HG03432 (cell line): ENCODE measurements at regions not wholly inside any gene's neighbourhood (a gene's known extent, or its start where the extent isn't known, plus 50 kb on each side); places are given as distances from the start of the nearest gene placed in this dataset.
"Not testable (repeated sequence)": the region's sequence is repeated elsewhere in the genome, so short reads cannot be mapped to it uniquely, and the experiment has no call there.

ENCODE experiments used
- ATAC-seq: cut with Tn5 transposase; IDR thresholded peaks from one replicate; pipeline ENCODE4 v1.9.1; 2021; ENCODE audit warnings: mild to moderate bottlenecking, moderate library complexity; ENCODE audit not compliant: unreplicated experiment

DNA sequence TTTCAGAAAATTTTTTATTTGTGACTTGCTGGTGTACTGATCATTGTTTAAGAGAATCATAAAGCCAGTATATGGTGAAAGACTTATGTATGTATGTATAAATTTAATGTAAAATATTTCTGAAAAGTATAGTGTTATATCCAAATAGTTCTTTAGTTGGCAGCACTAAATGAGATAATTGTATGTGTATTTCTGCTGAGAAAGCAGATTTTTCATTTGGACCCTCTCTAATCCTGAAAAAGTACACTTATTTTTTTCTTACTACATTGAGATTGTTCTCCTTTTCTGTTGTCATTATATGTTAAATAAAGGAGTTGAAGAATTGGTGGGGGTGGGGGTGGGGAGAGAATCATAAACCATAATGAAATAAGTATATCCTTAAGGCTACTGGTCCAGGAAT lies 324.9 kb upstream of the SUCLG2 start:
- no peak for ATAC-seq

DNA sequence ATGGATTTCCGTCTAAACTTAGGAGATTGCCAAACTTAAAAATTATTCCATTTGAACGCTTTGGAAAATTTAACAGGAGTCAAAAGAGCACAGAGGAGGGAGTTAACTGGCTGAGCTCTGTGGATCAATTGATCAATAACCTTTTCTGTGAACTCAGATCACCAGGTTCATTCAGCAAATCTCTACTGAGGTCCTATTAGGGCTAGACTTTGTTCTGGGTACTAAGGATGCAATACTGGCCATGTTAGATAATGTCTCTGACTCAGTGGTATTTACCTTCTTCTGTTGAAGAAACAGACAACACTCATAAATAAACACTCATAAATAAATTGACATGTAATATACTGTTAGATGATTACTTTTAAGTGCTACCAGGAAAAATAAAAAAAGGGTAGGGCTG lies 323.4 kb upstream of the SUCLG2 start:
- ATAC-seq = no peak

DNA sequence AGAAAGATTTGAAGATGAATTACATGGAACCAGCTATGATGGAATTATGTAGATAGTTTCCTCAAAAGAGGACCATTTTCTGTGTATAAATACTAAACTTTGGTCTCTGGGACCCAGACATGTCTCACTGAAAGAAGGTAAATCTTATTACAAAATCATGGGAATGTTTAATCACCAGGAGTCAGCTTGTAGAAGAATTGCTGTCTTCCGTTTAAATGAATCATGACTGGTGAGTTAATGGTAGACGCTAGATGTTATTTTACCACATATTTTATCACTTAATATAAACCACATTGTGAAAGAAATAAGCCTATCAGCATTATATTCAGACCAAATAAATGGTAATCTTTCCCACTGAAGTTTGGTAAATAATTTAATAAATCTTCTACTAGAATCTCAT lies 322.3 kb upstream of the SUCLG2 start:
- no peak for ATAC-seq

DNA sequence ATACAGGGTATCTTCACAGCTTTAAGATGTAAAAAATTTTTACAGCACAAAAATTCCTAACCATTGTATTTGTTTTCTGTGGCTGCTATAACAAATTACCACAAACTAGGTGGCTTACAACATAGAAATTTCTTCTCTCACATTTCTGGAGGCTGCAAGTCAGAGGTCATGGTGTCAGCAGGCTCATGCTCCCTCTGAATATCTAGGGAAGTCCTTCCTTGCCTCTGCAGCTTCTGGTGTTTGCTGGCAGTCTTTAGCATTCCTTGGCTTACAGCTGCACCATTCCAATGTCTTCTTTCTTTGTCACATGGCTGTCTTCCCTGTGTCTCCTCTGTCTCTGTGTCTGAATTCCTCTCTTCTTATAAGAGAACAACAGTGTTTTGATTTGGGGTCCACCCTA lies 310.2 kb upstream of the SUCLG2 start:
- ATAC-seq = no peak

DNA sequence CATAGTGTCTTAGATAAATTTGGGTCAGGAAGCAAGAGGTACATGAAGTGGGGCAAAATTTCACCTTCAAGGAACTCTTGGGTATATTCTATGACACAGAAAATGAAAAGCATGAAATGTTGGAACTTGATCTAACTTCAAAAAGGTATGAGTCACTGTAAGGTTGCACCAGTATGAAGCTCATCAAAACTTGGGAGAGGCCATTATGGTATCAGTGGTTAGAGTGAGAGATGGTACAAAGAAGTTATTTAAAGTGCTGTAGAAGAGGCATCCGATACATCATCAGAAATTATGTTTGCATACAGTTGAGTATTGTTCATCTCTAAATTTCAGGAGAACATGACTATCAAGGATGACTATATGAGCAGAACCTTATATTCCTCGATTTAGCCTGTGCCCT lies 302.9 kb upstream of the SUCLG2 start:
- ATAC-seq = no peak

DNA sequence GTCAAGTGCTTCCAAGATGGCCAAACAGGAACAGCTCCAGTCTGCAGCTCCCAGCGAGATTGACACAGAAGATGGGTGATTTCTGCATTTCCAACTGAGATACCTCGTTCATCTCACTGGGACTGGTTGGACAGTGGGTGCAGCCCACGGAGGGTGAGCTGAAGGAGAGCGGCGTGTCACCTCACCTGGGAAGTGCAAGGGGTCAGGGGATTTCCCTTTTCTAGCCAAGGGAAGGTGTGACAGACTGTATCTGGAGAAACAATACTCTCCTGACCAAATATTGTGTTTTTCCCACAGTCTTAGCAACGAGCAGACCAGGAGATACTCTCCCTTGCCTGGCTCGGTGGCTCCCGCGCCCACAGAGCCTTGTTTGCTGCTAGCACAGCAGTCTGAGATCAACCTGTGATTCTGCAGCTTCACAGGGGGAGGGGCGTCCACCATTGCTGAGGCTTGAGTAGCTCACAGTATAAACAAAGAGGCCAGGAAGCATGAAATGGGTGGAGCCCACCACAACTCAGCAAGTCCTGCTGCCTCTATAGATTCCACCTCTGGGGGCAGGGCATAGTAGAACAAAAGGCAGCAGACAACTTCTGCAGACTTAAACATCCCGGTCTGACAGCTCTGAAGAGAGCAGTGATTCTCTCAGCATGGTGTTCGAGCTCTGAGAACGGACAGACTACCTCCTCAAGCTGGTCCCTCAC lies 293.5 kb upstream of the SUCLG2 start:
- ATAC-seq = no peak

DNA sequence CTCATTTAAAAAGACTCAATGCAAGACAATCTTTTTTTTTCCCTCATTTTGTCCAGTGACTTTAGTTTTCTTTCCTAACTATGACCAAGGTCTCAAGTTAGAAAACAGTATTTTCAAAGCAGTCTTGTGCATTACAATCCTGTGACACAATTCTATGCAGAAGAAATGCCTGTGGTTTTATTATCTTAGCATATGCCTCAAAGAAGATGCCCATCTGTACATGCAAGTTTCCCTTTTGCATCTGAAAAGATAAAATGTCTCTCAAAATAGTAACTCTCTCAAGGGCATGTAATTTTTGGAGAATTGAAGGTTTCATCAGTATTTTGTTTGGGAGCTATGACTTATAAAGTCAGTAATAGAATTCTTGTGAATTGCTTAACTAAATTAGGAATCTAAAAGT lies 292.0 kb upstream of the SUCLG2 start:
- ATAC-seq = no peak

DNA sequence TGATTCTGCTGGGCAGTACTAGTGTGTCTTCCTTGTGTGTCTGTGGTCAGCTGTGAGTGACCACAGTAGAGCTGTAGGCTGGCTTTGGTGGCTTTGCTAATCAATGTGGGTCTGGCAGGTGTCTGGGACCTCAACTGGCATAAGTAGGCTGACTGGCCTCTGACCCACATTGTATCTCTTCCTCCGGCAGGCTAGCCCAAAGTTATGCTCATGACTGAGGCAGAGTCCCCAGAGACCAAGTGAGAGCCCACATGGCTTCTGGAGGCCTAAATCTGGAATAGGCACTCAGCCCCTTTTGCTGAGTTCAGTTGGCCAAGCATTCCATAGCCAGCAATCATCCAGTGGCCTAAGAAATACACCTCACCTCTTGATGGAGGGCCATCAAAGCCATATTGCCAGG lies 289.1 kb upstream of the SUCLG2 start:
- no peak for ATAC-seq

DNA sequence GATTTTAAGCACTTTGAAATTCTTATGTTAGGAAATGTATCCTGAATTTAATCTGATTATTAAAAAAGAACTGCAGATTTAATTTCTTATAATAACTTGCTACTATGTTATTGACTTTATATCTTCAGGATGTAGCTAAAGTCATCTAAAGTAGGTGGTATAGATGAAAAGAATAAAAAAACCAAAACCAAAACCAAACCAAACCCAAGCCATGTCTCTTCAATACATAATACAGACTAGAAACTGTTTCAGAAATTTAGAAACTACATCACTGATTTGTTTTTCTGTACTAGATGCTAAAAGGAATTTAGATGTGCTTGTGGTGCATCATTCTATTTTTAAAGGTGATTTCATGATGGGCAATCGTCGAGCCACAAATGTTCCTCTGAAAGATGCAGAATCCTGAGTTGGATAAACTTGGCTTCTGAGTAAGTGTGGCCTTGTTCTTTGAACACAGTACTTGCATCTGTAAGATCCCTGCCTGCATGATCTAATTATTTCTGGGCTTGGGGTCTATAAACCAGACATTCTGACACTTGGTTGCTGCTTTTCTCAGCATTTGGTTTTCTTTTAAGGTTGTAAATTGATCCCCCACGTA lies 287.1 kb upstream of the SUCLG2 start:
- no peak for ATAC-seq

DNA sequence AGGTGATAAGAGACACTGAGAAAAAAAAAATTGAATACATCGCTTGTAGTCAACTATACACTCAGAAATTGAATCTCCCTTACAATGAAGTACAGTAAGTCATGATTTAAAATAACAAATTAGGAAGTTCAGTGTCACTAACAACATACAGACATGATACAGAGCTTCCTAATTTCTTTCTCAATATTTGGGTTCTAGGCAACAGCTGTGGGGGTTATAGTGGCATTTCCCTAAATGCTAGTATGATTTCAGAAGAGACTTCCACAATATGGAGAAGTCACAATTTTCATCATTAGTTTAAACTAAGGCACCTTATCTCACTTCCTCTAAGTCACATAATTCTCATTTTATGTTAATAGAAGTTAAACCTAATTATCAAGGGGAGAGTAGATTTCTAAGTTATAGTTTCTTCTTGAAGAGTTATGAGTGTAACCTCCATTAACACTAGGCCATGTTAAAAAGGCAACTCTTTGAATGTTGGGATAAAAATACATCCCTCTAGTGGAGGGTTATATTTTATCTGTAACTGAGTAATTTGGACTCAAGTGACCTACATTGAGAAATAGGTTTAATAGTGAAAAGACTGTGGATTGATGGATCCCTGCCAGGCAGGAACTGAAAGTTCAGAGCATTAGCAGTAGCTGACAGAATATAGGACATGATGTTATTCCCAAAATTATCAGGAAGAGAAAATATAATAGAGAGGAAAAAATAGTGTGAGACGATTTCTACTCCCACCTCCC lies 286.0 kb upstream of the SUCLG2 start:
- ATAC-seq = no peak

DNA sequence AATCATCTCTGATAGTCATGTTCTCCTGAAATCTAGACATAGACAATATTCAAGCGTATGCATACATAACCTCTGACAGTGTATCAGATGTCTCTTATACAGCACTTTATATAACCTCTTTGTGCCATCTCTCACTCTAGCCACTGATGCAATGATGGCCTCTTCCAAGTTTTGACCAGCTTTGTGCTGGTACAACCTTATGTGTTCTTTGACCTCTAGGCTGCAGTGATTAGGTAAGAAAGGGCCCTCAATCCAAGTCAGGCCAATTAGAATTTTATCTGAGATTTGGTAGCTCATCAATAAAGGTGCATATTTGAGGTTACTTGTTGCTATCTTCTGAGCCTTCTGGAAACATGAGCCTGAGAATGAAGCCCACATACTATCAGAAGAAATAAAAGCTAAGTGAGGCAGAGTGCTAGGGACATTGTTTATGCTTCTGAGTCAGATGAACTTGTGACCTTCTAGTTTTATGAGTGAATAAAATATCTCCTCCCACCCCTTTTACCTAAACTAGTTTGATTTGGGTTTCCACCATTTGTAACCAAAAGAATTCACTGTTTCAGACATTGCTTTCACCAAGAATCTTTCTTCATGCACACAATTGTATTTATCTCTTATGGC lies 283.2 kb upstream of the SUCLG2 start:
- no peak for ATAC-seq

DNA sequence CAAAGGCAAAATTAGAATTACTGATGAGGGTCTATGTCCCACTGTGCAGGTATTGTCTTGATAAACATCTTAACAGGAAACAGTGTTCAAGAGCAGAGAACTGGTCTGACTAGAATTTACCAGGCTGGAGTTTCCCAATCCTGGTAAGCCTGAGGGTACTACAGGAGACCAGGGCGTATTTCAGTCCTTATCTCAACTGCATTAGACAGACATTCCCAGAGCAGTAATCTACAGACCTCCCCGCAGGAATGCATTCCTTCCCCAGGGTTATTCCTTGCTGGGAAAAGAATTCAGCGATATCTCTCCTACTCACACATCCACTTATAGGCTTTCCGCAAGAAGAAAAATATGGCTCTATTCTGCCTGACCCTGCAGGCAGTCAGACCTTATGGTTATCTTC lies 276.0 kb upstream of the SUCLG2 start:
- not testable (repeated sequence) for ATAC-seq

DNA sequence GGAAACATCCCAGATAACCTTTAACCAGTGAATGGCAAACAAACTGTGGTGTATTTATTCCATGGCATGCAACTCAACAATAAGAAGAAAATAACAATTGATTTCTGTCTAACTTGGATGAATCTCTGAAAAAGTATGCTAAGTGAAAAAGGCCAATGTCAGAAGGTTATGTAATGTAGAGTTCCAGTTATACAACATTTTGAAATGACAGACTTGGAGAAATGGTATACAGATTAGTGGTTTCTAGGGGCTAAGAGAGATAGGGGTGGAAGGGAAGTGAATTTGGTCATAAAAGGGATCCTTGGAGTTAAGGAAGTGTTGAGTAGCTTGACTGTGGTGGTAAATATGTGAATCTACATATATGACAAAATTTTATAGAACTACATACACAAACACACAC lies 269.4 kb upstream of the SUCLG2 start:
- ATAC-seq = no peak

DNA sequence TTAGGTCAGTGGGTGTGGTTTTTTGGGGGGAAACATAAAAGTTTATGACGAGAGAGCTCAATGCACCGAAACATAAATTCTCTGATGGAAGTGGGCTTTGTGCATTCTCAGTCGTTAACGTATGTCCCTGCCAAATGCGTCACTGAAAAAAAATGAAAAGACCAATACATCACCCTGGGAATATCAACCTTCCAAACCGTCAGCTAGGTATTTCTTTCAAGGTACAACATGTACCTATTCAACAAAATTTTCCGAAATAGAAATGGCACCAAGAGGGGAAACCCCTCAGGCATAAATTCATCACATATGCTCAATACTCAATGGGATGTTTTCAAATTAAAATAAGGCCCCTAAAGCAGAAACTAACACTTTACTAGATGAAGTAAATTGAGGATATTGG lies 266.6 kb upstream of the SUCLG2 start:
- ATAC-seq = no peak

DNA sequence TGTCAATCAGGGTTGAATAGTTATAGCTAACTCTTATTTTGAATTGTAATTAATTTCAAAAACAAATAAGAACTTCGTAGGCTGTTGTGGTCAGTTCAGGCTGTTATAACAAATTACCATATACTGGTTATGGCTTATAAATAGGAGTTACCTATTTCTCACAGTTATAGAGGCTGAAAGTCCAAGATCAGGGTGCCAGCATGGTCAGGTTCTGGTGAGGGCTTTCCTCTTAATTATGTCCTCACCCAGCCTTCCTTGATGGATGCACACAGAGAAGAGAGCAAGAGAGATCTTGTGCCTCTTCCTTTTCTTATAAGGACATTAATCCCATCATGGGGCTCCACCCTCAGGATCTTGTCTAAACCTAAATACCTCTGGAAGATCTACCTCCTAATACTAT lies 265.9 kb upstream of the SUCLG2 start:
- no peak for ATAC-seq

DNA sequence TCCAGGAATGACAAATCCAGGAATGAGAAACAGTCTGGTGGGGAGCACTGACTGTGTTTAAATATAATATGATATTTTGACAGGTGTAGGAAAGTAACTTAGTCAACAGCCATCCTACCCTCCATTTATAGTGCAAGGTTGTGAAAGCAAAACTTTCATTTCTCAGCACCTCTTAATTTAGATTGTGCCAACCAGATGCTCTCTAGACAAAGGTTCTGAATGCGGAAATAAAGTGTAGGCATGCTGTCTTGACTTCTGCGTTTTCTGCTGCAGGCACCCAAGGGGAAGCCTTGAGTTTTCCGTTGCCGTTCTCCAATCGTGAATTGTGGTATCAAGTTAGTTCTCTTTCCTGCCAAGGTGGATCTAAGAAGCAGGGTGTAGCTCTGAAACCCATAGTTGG lies 261.9 kb upstream of the SUCLG2 start:
- no peak for ATAC-seq

DNA sequence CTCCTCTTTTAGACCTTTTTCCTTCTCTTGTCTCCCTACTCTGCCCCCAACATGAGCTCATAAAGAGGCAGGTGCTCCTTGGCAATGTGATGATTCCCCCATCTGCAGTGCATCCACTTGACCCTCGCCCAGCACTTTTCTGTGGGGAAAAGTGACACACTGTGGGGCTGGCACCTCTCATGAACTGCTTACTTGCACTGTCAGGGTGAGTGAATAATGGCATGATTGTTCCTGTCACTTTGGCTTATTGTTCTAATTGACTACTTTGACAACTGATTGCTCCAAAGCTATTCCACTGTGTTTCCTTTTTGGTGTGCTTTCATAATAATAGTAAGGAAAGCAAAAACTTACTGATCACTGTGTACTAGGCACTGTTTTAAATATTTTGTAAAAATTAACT lies 253.3 kb upstream of the SUCLG2 start:
- no peak for ATAC-seq

DNA sequence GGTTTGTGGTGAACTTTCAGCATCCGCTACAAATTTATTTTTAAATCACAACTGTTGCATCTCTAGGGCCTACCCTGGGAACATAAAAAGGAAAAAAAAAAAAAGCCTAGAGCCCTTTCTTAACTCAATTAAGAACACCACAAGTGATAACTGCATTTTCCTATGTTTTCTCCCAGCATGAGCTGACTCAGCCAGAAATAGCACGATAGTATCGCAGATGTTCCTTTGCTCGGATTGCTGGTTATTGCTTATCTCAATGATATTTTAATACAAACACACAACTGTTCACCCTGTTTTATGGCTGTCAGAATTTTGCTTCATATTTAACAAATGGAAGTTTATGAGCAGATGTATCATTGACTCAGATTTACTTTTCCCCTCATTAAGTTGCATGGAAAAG lies 251.8 kb upstream of the SUCLG2 start:
- ATAC-seq = no peak

DNA sequence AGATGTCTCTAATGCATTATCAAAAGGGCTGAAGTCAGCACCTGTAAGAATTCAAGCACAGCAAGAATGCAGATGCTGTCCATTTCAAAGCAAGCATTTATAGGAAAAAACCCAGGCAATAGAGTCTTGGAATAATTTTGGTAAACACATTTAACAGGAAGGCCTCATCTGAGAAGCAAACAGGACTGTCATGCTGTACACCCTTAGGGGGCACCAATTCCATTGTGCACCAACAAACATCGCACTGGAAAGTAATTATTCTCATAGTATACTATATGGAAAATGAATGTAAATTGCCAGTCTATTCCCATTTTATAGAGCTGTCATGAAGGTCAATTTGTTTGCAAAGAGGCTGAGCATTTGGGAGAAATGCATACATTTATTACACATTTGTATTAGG lies 247.3 kb upstream of the SUCLG2 start:
- ATAC-seq = no peak

DNA sequence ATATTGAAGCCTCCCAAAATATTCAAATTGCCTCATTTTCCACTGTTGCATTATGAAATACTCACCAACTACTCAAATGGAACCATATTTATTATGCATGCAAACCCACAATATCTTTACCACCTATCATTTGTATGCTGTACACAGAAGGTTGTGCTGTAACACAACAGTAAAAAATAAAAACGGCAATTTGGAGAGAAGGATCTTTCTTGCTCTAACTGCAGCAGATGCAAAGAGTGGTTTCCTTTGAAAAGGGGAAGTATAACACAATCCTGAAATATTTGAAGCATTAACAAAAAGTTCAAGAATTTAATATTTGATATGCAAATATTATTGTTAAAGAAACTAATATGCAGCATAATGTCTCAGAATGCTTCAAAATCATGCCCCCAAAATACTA lies 244.5 kb upstream of the SUCLG2 start:
- ATAC-seq = no peak

DNA sequence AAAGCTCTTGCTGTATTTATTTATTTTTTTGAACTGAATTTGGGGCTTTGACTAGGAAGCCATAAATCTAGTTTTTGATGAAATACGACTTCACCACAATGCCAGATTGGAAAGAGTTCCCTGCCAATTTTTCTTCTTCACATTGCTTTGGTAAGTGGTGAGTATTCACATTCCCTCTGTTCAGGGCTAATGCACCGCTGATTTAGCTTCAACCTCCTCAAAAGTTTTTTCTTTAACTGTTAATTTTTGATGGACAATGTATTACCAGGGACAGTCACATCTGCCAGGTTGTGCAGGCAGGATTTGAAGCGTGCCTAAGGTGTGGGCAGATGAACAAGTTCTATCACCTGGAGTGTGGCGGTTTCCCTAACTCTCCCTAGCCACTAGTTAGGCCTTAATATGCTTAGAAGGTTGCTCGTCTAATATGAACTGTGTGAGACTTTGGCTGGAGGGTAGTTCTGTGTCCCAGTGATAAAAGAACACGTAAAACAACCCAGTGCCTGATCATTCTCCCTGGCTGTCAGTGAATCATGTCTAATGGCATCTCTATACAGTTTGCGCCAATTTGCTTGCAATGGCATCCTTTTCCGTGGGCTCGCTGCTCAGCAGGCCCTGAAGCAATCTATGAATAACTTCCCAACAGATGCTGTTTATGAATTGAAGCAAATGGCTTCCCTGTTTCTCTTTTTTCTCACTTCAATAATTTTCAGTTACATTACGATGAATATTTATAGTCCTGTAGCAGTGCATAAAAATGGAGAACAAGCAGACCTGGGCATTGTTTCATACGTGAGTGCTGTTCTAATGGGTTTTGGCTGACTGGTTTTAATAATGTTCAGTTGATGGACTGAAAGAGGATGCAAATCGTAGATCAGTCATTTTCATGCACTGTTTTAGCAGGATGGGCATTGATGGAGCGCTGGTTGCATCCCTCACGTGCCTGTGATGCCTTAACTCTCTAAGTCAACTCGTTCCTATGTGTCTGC lies 243.2 kb upstream of the SUCLG2 start:
- ATAC-seq = no peak
